HG03442 (cell line): ENCODE measurements at regions not wholly inside any gene's neighbourhood (a gene's known extent, or its start where the extent isn't known, plus 50 kb on each side); places are given as distances from the start of the nearest gene placed in this dataset.
"Not testable (repeated sequence)": the region's sequence is repeated elsewhere in the genome, so short reads cannot be mapped to it uniquely, and the experiment has no call there.

Source experiments
- ATAC-seq: cut with Tn5 transposase; IDR thresholded peaks from one replicate; pipeline ENCODE4 v1.9.1; 2021; ENCODE audit warnings: mild to moderate bottlenecking, moderate library complexity; ENCODE audit not compliant: unreplicated experiment

GRCh38 chr5:158521995-158522394, 577.7 kb downstream of the EBF1 start:
- ATAC-seq: no peak

- no peak for ATAC-seq
Observed at GRCh38 chr5:158519433-158520021, 580.2 kb downstream of the EBF1 start.

GRCh38 chr5:158516521-158516920, 583.2 kb downstream of the EBF1 start:
- ATAC-seq: no peak

GRCh38 chr5:158514986-158515359, 584.7 kb downstream of the EBF1 start:
- ATAC-seq: no peak

- ATAC-seq: no peak
Observed at GRCh38 chr5:158514319-158514985, 585.3 kb downstream of the EBF1 start.

- no peak for ATAC-seq
Observed at GRCh38 chr5:158513490-158514318, 586.0 kb downstream of the EBF1 start.

GRCh38 chr5:158511454-158511853, 588.3 kb downstream of the EBF1 start:
- peak; percentile 89 for ATAC-seq

- ATAC-seq: no peak
Observed at GRCh38 chr5:158510479-158510878, 589.2 kb downstream of the EBF1 start.

GRCh38 chr5:158506648-158507047, 593.1 kb downstream of the EBF1 start:
- ATAC-seq: no peak

- no peak for ATAC-seq
Observed at GRCh38 chr5:158502686-158503085, 597.0 kb downstream of the EBF1 start.

- ATAC-seq: no peak
Observed at GRCh38 chr5:158499892-158500418, 599.8 kb downstream of the EBF1 start.

- ATAC-seq: no peak
Observed at GRCh38 chr5:158499075-158499891, 600.4 kb downstream of the EBF1 start.

GRCh38 chr5:158496624-158497023, 603.1 kb downstream of the EBF1 start:
- ATAC-seq: no peak

- ATAC-seq: no peak
Observed at GRCh38 chr5:158494541-158494940, 605.2 kb downstream of the EBF1 start.

GRCh38 chr5:158494044-158494443, 605.7 kb downstream of the EBF1 start:
- ATAC-seq: not testable (repeated sequence)

GRCh38 chr5:158492841-158493242, 606.9 kb downstream of the EBF1 start:
- ATAC-seq: no peak

GRCh38 chr5:158492136-158492535, 607.6 kb downstream of the EBF1 start:
- ATAC-seq: no peak

GRCh38 chr5:158487664-158488063, 612.1 kb downstream of the EBF1 start:
- ATAC-seq: no peak

- ATAC-seq: no peak
Observed at GRCh38 chr5:158487156-158487555, 612.6 kb downstream of the EBF1 start.

- ATAC-seq: no peak
Observed at GRCh38 chr5:158486566-158486965, 613.1 kb downstream of the EBF1 start.

- ATAC-seq: no peak
Observed at GRCh38 chr5:158485604-158486081, 614.1 kb downstream of the EBF1 start.
